NB4 (cell line): ENCODE measurements at regions not wholly inside any gene's neighbourhood (a gene's known extent, or its start where the extent isn't known, plus 50 kb on each side); places are given as distances from the start of the nearest gene placed in this dataset.

Experiments used
- CTCF ChIP-seq: IDR thresholded peaks from one replicate; pipeline ENCODE4 v1.5.1; 2012; ENCODE audit warnings: low read depth, low read length
- MAX ChIP-seq: IDR thresholded peaks from 2 replicates; pipeline ENCODE4 v1.6.1; 2011; ENCODE audit warnings: low read depth, low read length
- POLR2A ChIP-seq: IDR thresholded peaks from 2 replicates; pipeline ENCODE4 v1.6.1; 2011; ENCODE audit warnings: mild to moderate bottlenecking; ENCODE audit not compliant: insufficient read length; ENCODE audit errors: extremely low read depth

GRCh38 chr17:68706356-68706920, 105.3 kb upstream of the FAM20A start:
- TF ChIP-seq CTCF (no peak), POLR2A (no peak), MAX (no peak)
